GM18520 (cell line): ENCODE measurements at regions not wholly inside any gene's neighbourhood (a gene's known extent, or its start where the extent isn't known, plus 50 kb on each side); places are given as distances from the start of the nearest gene placed in this dataset.
"Not testable (repeated sequence)": the region's sequence is repeated elsewhere in the genome, so short reads cannot be mapped to it uniquely, and the experiment has no call there.

ENCODE experiments used
- ATAC-seq: cut with Tn5 transposase; IDR thresholded peaks from one replicate; pipeline ENCODE4 v1.9.1; 2021; ENCODE audit not compliant: unreplicated experiment

GRCh38 chr11:25159341-25159740 is 662.5 kb downstream of the LUZP2 start:
- no peak for ATAC-seq

DNA sequence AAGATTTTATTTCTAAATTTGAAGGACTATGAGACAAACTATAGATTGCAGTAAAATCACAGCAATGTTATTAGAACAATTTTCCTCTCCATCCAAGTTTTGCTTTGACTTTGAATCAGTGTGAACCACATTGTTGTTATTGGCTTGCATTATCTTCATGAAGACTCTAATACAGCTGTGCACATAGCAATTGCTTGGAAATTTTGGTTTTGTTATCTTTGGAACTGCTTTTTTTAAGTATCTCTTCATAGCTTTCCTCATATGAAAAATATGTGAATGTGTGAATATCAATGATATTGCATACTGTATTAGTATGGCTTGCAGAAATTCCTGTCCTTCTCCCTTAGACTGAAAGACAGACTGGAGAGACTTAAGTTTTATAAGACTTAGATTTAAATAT is 666.6 kb downstream of the LUZP2 start:
- ATAC-seq = no peak

DNA sequence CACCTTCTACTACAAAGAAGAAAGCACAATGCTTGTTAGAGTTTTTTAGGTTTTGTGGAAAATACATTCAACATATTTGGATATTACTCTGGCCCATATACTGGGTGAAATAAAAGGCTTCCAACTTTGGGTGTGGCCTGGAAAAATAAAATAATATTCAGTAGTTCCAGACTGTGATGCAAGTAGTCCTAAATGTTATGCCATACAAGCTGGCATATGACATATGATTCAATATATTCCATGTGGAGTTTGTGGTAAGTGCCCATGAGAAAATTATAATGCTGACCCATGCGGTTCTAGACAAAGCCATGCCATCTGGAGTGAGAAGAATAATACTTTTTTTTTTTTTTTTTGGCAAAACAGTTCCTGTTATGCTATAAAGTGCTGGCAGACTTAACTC is 683.3 kb downstream of the LUZP2 start:
- no peak for ATAC-seq

GRCh38 chr11:25183411-25183810 is 686.6 kb downstream of the LUZP2 start:
- no peak for ATAC-seq

- ATAC-seq = no peak
Measured at GRCh38 chr11:25197515-25197914, 700.7 kb downstream of the LUZP2 start.

- no peak for ATAC-seq
Measured at GRCh38 chr11:25198704-25199103, 701.9 kb downstream of the LUZP2 start.

DNA sequence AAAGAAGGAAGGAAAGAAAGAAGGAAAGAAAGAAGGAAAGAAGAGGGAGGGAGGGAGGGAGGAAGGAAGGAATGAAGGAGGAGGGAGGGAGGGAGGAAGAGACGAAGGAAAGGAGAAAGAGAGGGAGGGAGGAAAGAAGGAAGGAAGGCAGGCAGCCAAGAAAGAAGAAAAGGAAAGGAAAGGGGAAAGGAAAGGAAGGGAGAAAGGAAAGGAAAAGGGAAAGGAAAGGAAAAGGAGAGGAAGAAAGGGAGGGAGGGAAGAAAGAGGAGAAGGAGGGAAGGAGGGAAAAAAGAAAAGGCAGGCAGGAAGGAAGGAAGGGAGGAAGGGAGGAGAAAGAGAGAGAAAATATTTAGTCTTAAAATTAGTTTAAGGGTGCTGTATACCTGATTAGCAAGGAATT is 704.1 kb downstream of the LUZP2 start:
- no peak for ATAC-seq

GRCh38 chr11:25206762-25207161 is 709.9 kb downstream of the LUZP2 start:
- no peak for ATAC-seq

- no peak for ATAC-seq
Measured at GRCh38 chr11:25211635-25212254, 714.9 kb downstream of the LUZP2 start.

DNA sequence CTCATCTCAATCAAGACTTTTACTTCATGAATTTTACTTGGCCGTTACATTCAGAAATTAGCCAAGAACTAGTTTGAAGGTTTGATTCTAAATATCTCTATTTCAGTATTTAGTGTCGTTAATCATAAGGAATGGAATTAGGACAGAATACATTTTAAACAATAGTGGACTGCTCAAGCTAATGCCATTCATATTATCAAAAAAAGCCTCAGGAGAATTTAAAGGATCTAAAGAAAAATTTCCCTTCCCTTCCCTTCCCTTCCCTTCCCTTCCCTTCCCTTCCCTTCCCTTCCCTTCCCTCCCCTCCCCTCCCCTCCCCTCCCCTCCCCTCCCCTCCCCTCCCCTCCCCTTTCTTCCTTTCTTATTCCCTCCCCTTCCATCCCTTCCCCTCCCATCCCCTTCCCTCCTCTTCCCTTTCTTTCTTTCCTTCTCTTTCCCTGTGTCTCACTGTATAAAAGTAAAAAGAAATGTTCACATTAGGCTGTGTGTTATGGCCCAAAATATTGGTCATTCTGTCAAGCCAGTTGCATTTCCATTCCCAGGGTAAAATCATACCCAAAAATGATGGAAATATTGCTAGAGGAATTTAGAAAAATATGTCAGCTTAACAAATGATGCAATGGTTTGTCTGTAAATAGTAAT is 717.8 kb downstream of the LUZP2 start:
- ATAC-seq = no peak

DNA sequence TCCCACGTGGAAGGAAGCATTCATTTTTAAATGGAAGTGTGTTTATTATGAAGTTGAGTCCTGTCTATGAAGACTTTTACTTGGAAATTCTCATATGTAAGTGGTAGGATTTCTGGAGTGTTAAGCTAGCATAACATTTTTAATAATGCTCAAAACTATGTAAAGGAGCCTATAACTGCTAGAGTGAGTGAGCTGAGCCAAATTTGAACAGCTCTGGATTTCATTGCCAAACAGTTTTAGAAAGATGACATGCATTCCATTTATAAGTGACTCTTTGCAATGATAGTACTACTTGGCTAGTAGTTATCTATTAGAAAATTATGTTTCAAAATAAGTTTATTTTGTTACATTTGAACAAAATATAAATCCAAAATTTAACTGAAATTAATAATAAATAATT is 721.2 kb downstream of the LUZP2 start:
- no peak for ATAC-seq

DNA sequence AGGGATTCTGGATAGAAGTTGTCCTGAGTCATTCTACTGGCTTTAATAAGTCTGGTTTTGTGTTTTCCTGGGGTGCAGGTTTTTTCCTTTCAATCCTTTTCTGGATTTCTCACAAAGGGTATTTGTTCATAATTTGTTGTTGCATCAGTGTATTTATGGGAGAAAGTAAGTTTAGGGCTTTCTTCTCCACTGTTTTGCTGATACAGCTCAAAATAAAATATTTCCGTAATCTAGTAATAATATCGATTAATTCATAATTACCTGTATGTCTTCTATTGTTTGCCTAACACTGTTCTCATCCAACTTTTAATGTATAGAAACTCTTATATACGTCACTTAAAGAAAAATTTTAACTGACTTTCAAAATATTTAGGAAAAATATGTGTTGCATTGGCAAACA is 728.2 kb downstream of the LUZP2 start:
- no peak for ATAC-seq

- ATAC-seq = no peak
Measured at GRCh38 chr11:25242928-25243327, 746.1 kb downstream of the LUZP2 start.

DNA sequence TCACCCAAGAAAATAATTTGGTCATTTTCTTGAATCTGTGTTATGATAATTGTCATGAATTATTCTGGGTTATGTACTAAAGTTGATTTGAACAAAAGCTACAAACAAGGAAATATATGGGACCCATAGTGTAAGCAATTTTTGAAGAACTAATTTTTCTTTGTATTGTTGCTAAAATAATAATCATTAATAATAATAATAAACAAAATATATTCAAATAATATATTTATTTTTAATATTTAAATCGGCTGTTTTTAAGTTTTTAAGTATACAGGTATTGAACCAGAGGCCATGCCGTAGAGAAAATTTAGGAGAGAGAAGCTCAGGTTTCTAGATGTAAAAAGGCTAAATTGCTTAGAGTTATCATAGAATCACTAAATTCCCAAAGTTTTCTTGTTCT is 747.3 kb downstream of the LUZP2 start:
- no peak for ATAC-seq

DNA sequence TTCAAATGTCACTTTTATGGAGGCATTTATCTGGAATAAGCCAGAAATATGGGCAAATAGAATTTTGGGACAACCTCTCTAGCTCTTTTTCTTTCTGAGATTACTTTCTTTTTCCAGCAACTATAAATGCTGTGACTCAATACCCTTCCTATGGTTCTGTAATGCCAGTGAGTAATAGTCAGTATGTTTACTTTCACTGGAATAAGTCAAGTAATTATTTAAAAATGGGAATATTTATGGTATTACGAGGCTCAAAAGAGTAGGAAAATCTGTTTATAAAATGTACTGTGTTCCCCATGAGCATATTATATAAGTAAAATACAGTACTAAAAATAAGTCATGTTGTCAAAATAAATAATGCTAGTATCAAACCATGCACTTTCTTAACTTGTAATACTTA is 750.5 kb downstream of the LUZP2 start:
- no peak for ATAC-seq

GRCh38 chr11:25252854-25253253 is 756.0 kb downstream of the LUZP2 start:
- no peak for ATAC-seq

GRCh38 chr11:25263861-25264260 is 767.0 kb downstream of the LUZP2 start:
- not testable (repeated sequence) for ATAC-seq

DNA sequence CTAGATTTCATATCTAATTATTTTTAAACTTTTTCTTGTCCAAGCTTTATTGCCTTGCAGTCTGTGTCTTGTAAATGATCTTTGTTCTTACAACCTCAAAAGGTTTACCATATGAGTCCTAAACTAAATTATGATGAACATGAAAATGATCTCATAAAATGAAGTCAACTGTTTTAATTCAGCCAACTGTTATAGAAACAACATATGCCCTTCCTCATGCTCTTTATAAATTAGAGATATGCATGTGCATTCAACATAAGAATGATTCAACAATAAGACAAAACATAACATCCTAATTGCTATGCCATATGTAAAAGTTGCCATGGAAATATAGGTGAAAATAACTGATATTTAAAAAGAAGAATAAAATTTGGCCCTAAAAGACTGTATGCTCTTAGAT is 774.4 kb downstream of the LUZP2 start:
- no peak for ATAC-seq

GRCh38 chr11:25272214-25272613 is 775.4 kb downstream of the LUZP2 start:
- no peak for ATAC-seq

DNA sequence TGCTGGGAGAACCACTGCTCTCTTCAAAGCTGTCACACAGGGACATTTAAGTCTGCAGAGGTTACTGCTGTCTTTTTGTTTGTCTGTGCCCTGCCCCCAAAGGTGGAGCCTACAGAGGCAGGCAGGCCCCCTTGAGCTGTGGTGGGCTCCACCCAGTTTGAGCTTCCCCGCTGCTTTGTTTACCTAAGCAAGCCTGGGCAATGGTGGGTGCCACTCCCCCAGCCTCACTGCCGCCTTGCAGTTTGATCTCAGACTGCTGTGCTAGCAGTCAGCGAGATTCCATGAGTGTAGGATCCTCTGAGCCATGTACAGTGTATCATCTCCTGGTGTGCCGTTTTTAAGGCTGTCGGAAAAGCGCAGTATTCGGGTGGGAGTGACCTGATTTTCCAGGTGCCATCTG is 784.0 kb downstream of the LUZP2 start:
- ATAC-seq = not testable (repeated sequence)

- no peak for ATAC-seq
Measured at GRCh38 chr11:25293166-25293565, 796.3 kb downstream of the LUZP2 start.

- no peak for ATAC-seq
Measured at GRCh38 chr11:25298450-25298849, 801.6 kb downstream of the LUZP2 start.

- no peak for ATAC-seq
Measured at GRCh38 chr11:25309818-25310217, 813.0 kb downstream of the LUZP2 start.
